Left lobe of liver (tissue), 2 donors: ENCODE measurements at regions not wholly inside any gene's neighbourhood (a gene's known extent, or its start where the extent isn't known, plus 50 kb on each side); places are given as distances from the start of the nearest gene placed in this dataset.
A peak's percentile ranks its signal among the peaks of the same experiment; 100 is the strongest.
"Not testable (repeated sequence)": the region's sequence is repeated elsewhere in the genome, so short reads cannot be mapped to it uniquely, and the experiment has no call there.

ENCODE experiments used
- ATAC-seq: fragments of 200-7000 bp; cut with Tn5 transposase; one replicate; pipeline ENCODE4 v1.9.1; 2020; ENCODE audit warnings: mild to moderate bottlenecking, moderate library complexity
- DNase-seq: peaks from one replicate; pipeline ENCODE4 v3.0.0-alpha.2; 2020; ENCODE audit warnings: low spot score
- donor health status: DM: no; HTN: no; CAD: no; lungs with moderate emphysema.
- donor health status: DM: no; HTN: yes; CAD: no.

- no peak for ATAC-seq
- DNase-seq = no peak
Measured at GRCh38 chr3:139113231-139113992, 68.7 kb upstream of the PRR23C start.

GRCh38 chr3:139113993-139114375 lies 69.3 kb upstream of the PRR23C start:
- ATAC-seq = no peak
- no peak for DNase-seq

- not testable (repeated sequence) for ATAC-seq
Measured at GRCh38 chr3:139116631-139117030, 71.9 kb upstream of the PRR23C start.

GRCh38 chr3:139117136-139117675 lies 72.5 kb upstream of the PRR23C start:
- DNase-seq (no peak), ATAC-seq (no peak)

More at GRCh38 chr3:139116631-139117030, 71.9 kb upstream of the PRR23C start:
- DNase-seq = not testable (repeated sequence)

- DNase-seq (no peak), ATAC-seq (no peak)
Measured at GRCh38 chr3:139117883-139118760, 73.4 kb upstream of the PRR23C start.

GRCh38 chr3:139118835-139119234 lies 74.1 kb upstream of the PRR23C start:
- no peak for DNase-seq

GRCh38 chr3:139119331-139120025 lies 74.8 kb upstream of the PRR23C start:
- DNase-seq (no peak), ATAC-seq (no peak)

More at GRCh38 chr3:139118835-139119234, 74.1 kb upstream of the PRR23C start:
- no peak for ATAC-seq

GRCh38 chr3:139120086-139121056 lies 75.7 kb upstream of the PRR23C start:
- no peak for DNase-seq
- ATAC-seq = no peak

GRCh38 chr3:139121513-139122220 lies 77.0 kb upstream of the PRR23C start:
- DNase-seq (peak; percentile 85), ATAC-seq (peak; percentile 89)

- ATAC-seq = peak; percentile 35
- no peak for DNase-seq
Measured at GRCh38 chr3:139122221-139122581, 77.5 kb upstream of the PRR23C start.

GRCh38 chr3:139122612-139123011 lies 77.9 kb upstream of the PRR23C start:
- DNase-seq (no peak), ATAC-seq (no peak)

- no peak for ATAC-seq
- DNase-seq = no peak
Measured at GRCh38 chr3:139123377-139124095, 78.8 kb upstream of the PRR23C start.

GRCh38 chr3:139124197-139124596 lies 79.5 kb upstream of the PRR23C start:
- no peak for DNase-seq
- no peak for ATAC-seq

- no peak for ATAC-seq
- DNase-seq = no peak
Measured at GRCh38 chr3:139127101-139127500, 82.4 kb upstream of the PRR23C start.

GRCh38 chr3:139127629-139128028 lies 82.9 kb upstream of the PRR23C start:
- not testable (repeated sequence) for DNase-seq, ATAC-seq

GRCh38 chr3:139128803-139129202 lies 84.1 kb upstream of the PRR23C start:
- ATAC-seq (no peak), DNase-seq (no peak)

GRCh38 chr3:139129892-139130291 lies 85.2 kb upstream of the PRR23C start:
- ATAC-seq = no peak

GRCh38 chr3:139130390-139131140 lies 85.9 kb upstream of the PRR23C start:
- DNase-seq (no peak), ATAC-seq (no peak)

More at GRCh38 chr3:139129892-139130291, 85.2 kb upstream of the PRR23C start:
- DNase-seq = no peak
